Fibroblast of mammary gland (primary cell): ENCODE measurements at regions not wholly inside any gene's neighbourhood (a gene's known extent, or its start where the extent isn't known, plus 50 kb on each side); places are given as distances from the start of the nearest gene placed in this dataset.
"Not testable (repeated sequence)": the region's sequence is repeated elsewhere in the genome, so short reads cannot be mapped to it uniquely, and the experiment has no call there.

Source experiments
- DNase-seq: peaks from one replicate; pipeline ENCODE4 v3.0.0-alpha.2; 2010; ENCODE audit warnings: low read depth
- H3K4me3 ChIP-seq: 2 replicates; pipeline ENCODE4 v1.5.1; 2011; ENCODE audit warnings: low read depth, mild to moderate bottlenecking, low read length, moderate library complexity; ENCODE audit not compliant: control insufficient read depth
- TF ChIP-seq, protein P1 (sequence below): conservative IDR thresholded peaks from 2 replicates; pipeline ENCODE4 v1.5.1; 2011; ENCODE audit warnings: low read depth, low read length, inconsistent platforms; ENCODE audit not compliant: control insufficient read depth, insufficient read depth

- TF ChIP-seq, protein P1, sequence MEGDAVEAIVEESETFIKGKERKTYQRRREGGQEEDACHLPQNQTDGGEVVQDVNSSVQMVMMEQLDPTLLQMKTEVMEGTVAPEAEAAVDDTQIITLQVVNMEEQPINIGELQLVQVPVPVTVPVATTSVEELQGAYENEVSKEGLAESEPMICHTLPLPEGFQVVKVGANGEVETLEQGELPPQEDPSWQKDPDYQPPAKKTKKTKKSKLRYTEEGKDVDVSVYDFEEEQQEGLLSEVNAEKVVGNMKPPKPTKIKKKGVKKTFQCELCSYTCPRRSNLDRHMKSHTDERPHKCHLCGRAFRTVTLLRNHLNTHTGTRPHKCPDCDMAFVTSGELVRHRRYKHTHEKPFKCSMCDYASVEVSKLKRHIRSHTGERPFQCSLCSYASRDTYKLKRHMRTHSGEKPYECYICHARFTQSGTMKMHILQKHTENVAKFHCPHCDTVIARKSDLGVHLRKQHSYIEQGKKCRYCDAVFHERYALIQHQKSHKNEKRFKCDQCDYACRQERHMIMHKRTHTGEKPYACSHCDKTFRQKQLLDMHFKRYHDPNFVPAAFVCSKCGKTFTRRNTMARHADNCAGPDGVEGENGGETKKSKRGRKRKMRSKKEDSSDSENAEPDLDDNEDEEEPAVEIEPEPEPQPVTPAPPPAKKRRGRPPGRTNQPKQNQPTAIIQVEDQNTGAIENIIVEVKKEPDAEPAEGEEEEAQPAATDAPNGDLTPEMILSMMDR, result no peak
- DNase-seq, result no peak
- H3K4me3 ChIP-seq, result no peak overlapping the region
These were observed 79.8 kb upstream of the FHL2 start for GRCh38 chr2:105478670-105479069.

- not testable (repeated sequence) for H3K4me3 ChIP-seq
- peak; percentile 33 for DNase-seq
These were observed 78.3 kb upstream of the FHL2 start for GRCh38 chr2:105477050-105477620.

GRCh38 chr2:105473011-105473410 is 74.2 kb upstream of the FHL2 start:
- H3K4me3 ChIP-seq, result no peak overlapping the region
- no peak for DNase-seq
- TF ChIP-seq, protein P1, result no peak

DNA sequence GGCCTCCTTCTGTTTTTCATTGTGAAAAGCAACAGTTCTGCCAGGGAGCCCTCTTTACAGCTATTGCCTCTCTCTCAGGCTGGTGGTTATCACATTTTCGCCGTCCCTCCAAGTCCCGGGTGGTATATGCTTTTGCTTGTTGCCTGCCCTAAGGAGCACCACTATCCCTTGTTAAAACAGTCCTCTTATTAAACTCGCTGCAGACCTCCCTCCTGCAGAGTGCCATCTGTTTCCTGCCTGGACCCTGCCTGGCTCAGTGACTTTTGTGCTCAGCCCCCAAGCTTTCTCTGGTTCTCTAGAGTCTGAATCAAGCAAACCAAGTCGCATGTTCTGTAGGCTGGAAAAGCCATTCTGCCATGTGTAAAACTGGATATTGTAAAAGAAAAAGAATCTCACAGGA is 72.1 kb upstream of the FHL2 start:
- H3K4me3 ChIP-seq, result no peak overlapping the region

DNA sequence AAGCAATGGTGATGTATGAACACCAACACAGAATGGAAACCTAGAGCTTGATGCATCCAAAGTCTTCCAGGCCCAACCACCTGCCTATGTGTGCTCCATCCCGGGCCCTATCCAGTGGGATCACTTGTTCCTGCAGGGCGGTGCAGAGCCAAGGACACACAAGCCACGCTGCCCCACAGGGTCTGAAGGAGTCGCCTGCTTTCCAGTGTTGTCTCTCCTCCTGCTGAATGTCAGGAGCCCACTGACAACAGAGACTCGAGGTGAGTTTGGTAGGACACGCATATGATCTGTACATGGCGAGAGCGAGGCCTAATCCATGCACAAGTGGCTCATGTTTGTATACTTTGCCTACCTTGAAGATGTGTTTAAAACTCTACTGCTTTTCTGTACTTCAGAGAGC is 70.9 kb upstream of the FHL2 start:
- DNase-seq, result no peak
- TF ChIP-seq, protein P1, result no peak
- H3K4me3 ChIP-seq, result no peak overlapping the region

More for the DNA sequence above, 72.1 kb upstream of the FHL2 start:
- TF ChIP-seq, protein P1, result no peak
- no peak for DNase-seq

DNA sequence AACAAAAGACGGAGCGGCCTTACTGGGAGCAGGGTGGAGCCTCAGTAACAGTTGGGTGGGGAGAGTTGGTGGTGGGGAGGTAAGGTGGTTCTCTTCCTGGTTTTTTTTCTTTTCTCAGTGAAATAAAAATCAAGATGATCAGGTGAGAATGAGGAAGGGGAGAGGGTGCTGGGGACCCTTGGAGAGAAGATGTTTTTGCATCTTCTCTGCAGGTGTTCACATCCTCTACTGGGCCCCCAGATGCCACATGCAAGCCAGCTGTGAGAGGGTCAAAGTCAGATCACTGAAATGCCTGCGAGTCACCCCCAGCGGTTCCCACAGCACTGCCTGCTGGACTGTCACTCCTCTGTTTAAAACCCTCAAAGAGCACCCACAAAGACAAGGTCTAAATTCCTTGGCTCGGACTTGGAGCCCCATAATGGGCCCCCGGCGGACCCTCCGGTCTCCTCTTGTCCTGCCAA is 69.8 kb upstream of the FHL2 start:
- DNase-seq, result no peak
- no peak overlapping the region for H3K4me3 ChIP-seq
- TF ChIP-seq, protein P1, result no peak

- no peak for DNase-seq
- TF ChIP-seq, protein P1, result no peak
- H3K4me3 ChIP-seq, result no peak overlapping the region
These were observed 65.5 kb upstream of the FHL2 start for GRCh38 chr2:105464325-105464724.
